ENCODE measurements at regions not wholly inside any gene's neighbourhood (a gene's known extent, or its start where the extent isn't known, plus 50 kb on each side); places are given as distances from the start of the nearest gene placed in this dataset.

DNA sequence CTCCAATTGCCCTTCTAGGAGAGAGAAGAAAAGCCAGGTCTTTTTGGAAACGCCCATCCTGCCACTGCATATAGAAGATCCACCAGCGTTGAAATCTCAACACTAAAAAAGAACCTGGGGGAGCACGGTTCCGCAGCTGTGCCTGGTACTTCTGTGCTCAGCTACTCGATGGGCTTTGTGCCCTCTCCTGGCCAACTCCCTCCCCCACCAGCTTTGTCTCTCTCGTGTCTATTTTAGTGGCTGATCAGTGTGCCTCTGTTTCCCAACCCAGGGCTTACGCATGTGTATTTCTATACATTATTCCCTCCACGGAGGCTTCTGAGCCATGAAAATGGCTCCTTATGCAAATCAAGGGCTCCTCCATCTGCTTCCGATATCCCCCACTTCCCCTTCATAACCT is 83.5 kb downstream of the RBFOX3 start:
- ChIA-PET CTCF (interaction anchor here (1.2 kb wide), 1 partner anchor 10 kb away, joined by 5 read pairs; no protein-coding TSS in a partner anchor), POLR2A (no interaction called here)

GRCh38 chr17:79525793-79526677 is 84.8 kb downstream of the RBFOX3 start:
- ChIA-PET CTCF (interaction anchor here (1.2 kb wide), 1 partner anchor 9 kb away, joined by 5 read pairs; no protein-coding TSS in a partner anchor), POLR2A (no interaction called here)
- TF ChIP-seq CTBP1 (IDR thresholded peaks at IDR 0.05; ENCODE audit: borderline replicate concordance) (no peak), TARDBP (IDR thresholded peaks at IDR 0.05) (no peak), ELF4 (IDR thresholded peaks at IDR 0.05) (no peak), ZNF384 (IDR thresholded peaks at IDR 0.05) (no peak), ARNT (IDR thresholded peaks at IDR 0.05) (no peak), HDGF (IDR thresholded peaks at IDR 0.05; ENCODE audit: borderline replicate concordance) (no peak), L3MBTL2 (conservative IDR thresholded peaks at IDR 0.05) (no peak), SUZ12 (IDR thresholded peaks at IDR 0.05) (no peak), FOXM1 (IDR thresholded peaks at IDR 0.05; ENCODE audit: borderline replicate concordance) (no peak), LEF1 (IDR thresholded peaks at IDR 0.05; ENCODE audit: borderline replicate concordance) (no peak), NFRKB (IDR thresholded peaks at IDR 0.05) (no peak), FOXK2 (IDR thresholded peaks at IDR 0.05) (no peak)
- no peak for DNase-seq (ENCODE audit: extremely low spot score)

More for the DNA sequence above, 83.5 kb downstream of the RBFOX3 start:
- DNase-seq (ENCODE audit: extremely low spot score), result no peak
- no peak for TF ChIP-seq FOXA1 (IDR thresholded peaks at IDR 0.05)
- TF ChIP-seq ZNF384 (IDR thresholded peaks at IDR 0.05), result no peak
- no peak for TF ChIP-seq NFRKB (IDR thresholded peaks at IDR 0.05)
- no peak for TF ChIP-seq LEF1 (IDR thresholded peaks at IDR 0.05; ENCODE audit: borderline replicate concordance)
- no peak for TF ChIP-seq HDGF (IDR thresholded peaks at IDR 0.05; ENCODE audit: borderline replicate concordance)
- TF ChIP-seq ELF4 (IDR thresholded peaks at IDR 0.05), result no peak
- no peak for TF ChIP-seq TARDBP (IDR thresholded peaks at IDR 0.05)

GRCh38 chr17:79524213-79525187 is 86.4 kb downstream of the RBFOX3 start:
- no peak for DNase-seq (ENCODE audit: extremely low spot score)
- ChIA-PET CTCF (no interaction called here), POLR2A (no interaction called here)
- no peak for TF ChIP-seq HDGF (IDR thresholded peaks at IDR 0.05; ENCODE audit: borderline replicate concordance)
- no peak for TF ChIP-seq L3MBTL2 (conservative IDR thresholded peaks at IDR 0.05)
- no peak for TF ChIP-seq NFRKB (IDR thresholded peaks at IDR 0.05)
- no peak for TF ChIP-seq FOXM1 (IDR thresholded peaks at IDR 0.05; ENCODE audit: borderline replicate concordance)
- no peak for TF ChIP-seq LEF1 (IDR thresholded peaks at IDR 0.05; ENCODE audit: borderline replicate concordance)
- TF ChIP-seq SUZ12 (IDR thresholded peaks at IDR 0.05), result no peak
- no peak for TF ChIP-seq CTBP1 (IDR thresholded peaks at IDR 0.05; ENCODE audit: borderline replicate concordance)
- no peak for TF ChIP-seq ELF4 (IDR thresholded peaks at IDR 0.05)
- TF ChIP-seq FOXK2 (IDR thresholded peaks at IDR 0.05), result no peak
- no peak for TF ChIP-seq ARNT (IDR thresholded peaks at IDR 0.05)

- no peak for DNase-seq (ENCODE audit: extremely low spot score)
- no peak for TF ChIP-seq ARNT (IDR thresholded peaks at IDR 0.05)
- no peak for TF ChIP-seq SUZ12 (IDR thresholded peaks at IDR 0.05)
- TF ChIP-seq, protein P1, sequence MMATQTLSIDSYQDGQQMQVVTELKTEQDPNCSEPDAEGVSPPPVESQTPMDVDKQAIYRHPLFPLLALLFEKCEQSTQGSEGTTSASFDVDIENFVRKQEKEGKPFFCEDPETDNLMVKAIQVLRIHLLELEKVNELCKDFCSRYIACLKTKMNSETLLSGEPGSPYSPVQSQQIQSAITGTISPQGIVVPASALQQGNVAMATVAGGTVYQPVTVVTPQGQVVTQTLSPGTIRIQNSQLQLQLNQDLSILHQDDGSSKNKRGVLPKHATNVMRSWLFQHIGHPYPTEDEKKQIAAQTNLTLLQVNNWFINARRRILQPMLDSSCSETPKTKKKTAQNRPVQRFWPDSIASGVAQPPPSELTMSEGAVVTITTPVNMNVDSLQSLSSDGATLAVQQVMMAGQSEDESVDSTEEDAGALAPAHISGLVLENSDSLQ (IDR thresholded peaks at IDR 0.05), result no peak
- no peak for TF ChIP-seq TARDBP (IDR thresholded peaks at IDR 0.05)
- no peak for TF ChIP-seq FOXK2 (IDR thresholded peaks at IDR 0.05)
- no peak for TF ChIP-seq CTBP1 (IDR thresholded peaks at IDR 0.05; ENCODE audit: borderline replicate concordance)
- TF ChIP-seq FOXA1 (IDR thresholded peaks at IDR 0.05), result no peak
- no peak for TF ChIP-seq FOXM1 (IDR thresholded peaks at IDR 0.05; ENCODE audit: borderline replicate concordance)
- no peak for TF ChIP-seq NFRKB (IDR thresholded peaks at IDR 0.05)
- ChIA-PET POLR2A (no interaction called here), CTCF (interaction anchor here (0.7 kb wide), 1 partner anchor 90 kb away, joined by 3 read pairs; no protein-coding TSS in a partner anchor)
These were observed 88.4 kb downstream of the RBFOX3 start for GRCh38 chr17:79522414-79522813.

- ChIA-PET CTCF (no interaction called here), POLR2A (no interaction called here)
- no peak for TF ChIP-seq FOXM1 (IDR thresholded peaks at IDR 0.05; ENCODE audit: borderline replicate concordance)
- no peak for TF ChIP-seq SUZ12 (IDR thresholded peaks at IDR 0.05)
- TF ChIP-seq, protein P1 (IDR thresholded peaks at IDR 0.05), result no peak
- TF ChIP-seq FOXK2 (IDR thresholded peaks at IDR 0.05), result no peak
- no peak; the same call in 1 of the 2 replicates for TF ChIP-seq TARDBP (IDR thresholded peaks at IDR 0.05)
- no peak for TF ChIP-seq NFRKB (IDR thresholded peaks at IDR 0.05)
- TF ChIP-seq ZNF384 (IDR thresholded peaks at IDR 0.05), result no peak
- TF ChIP-seq ARNT (IDR thresholded peaks at IDR 0.05), result no peak
- no peak for TF ChIP-seq FOXA1 (IDR thresholded peaks at IDR 0.05)
- TF ChIP-seq BHLHE40 (IDR thresholded peaks at IDR 0.05; ENCODE audit: borderline replicate concordance), result no peak
- no peak for TF ChIP-seq HDGF (IDR thresholded peaks at IDR 0.05; ENCODE audit: borderline replicate concordance)
- TF ChIP-seq CTBP1 (IDR thresholded peaks at IDR 0.05; ENCODE audit: borderline replicate concordance), result no peak
- TF ChIP-seq LEF1 (IDR thresholded peaks at IDR 0.05; ENCODE audit: borderline replicate concordance), result no peak
- TF ChIP-seq L3MBTL2 (conservative IDR thresholded peaks at IDR 0.05), result no peak
- no peak for TF ChIP-seq SP1 (IDR thresholded peaks at IDR 0.05)
- TF ChIP-seq ELF4 (IDR thresholded peaks at IDR 0.05), result no peak
- DNase-seq (ENCODE audit: extremely low spot score), result no peak
These were observed 89.6 kb downstream of the RBFOX3 start for GRCh38 chr17:79521225-79521624.
